H1 (cell line): ENCODE measurements at regions not wholly inside any gene's neighbourhood (a gene's known extent, or its start where the extent isn't known, plus 50 kb on each side); places are given as distances from the start of the nearest gene placed in this dataset.

Experiments used
- CEBPB ChIP-seq: IDR thresholded peaks from 2 replicates; pipeline ENCODE4 v1.6.1; 2012; ENCODE audit warnings: low read depth, low read length
- CTBP2 ChIP-seq: IDR thresholded peaks from 2 replicates; pipeline ENCODE4 v1.7.0; 2011; ENCODE audit warnings: borderline replicate concordance, mild to moderate bottlenecking, moderate library complexity, mixed read lengths, low read length; ENCODE audit not compliant: insufficient read depth, insufficient read length
- CTCF ChIP-seq, 3 experiments: IDR thresholded peaks; 1 replicate in 2 of 3; 2 replicates in 1 of 3; pipeline versions ENCODE4 v1.5.1 to v1.6.1; 2011; ENCODE audit warnings: low read length in 3 of 3, mild to moderate bottlenecking in 3 of 3, inconsistent platforms in 2 of 3, low read depth in 1 of 3, moderate library complexity in 1 of 3; ENCODE audit not compliant: insufficient read depth in 1 of 3; ENCODE audit errors: control extremely low read depth in 1 of 3
- EZH2 ChIP-seq: fragments of 200-600 bp; sonication (generic); IDR thresholded peaks from 2 replicates; pipeline ENCODE4 v1.7.1; 2012; ENCODE audit warnings: low read depth, mild to moderate bottlenecking, moderate library complexity, low read length, inconsistent platforms; ENCODE audit not compliant: severe bottlenecking
- FOSL1 ChIP-seq: IDR thresholded peaks from 2 replicates; pipeline ENCODE4 v1.6.1; 2011; ENCODE audit warnings: mild to moderate bottlenecking, low read depth, low read length, moderate library complexity; ENCODE audit not compliant: insufficient read depth
- GABPA ChIP-seq: IDR thresholded peaks from 2 replicates; pipeline ENCODE4 v1.6.1; 2011; ENCODE audit warnings: mild to moderate bottlenecking, low read length, moderate library complexity, borderline replicate concordance; ENCODE audit not compliant: insufficient read depth
- HDAC2 ChIP-seq, 2 experiments: fragments of 300-600 bp in 1 of 2; sonication (generic) in 1 of 2; IDR thresholded peaks; 2 replicates each; pipeline ENCODE4 v1.6.1; 2011 to 2012; ENCODE audit warnings: low read depth in 2 of 2, low read length in 2 of 2, mild to moderate bottlenecking in 2 of 2, moderate library complexity in 2 of 2, borderline replicate concordance in 1 of 2, inconsistent platforms in 1 of 2
- POLR2AphosphoS5 ChIP-seq: IDR thresholded peaks from 2 replicates; pipeline ENCODE4 v1.6.1; 2011; ENCODE audit warnings: low read depth, low read length
- SAP30 ChIP-seq: fragments of 300-600 bp; sonication (generic); IDR thresholded peaks from 2 replicates; pipeline ENCODE4 v1.7.1; 2012; ENCODE audit warnings: low read length, moderate library complexity, mild to moderate bottlenecking, inconsistent platforms; ENCODE audit not compliant: insufficient read depth, insufficient replicate concordance
- TAF1 ChIP-seq: IDR thresholded peaks from 2 replicates; pipeline ENCODE4 v1.6.1; 2011; ENCODE audit warnings: mild to moderate bottlenecking, low read depth, low read length

GRCh38 chr7:64463636-64464375 is 99.1 kb downstream of the ZNF680 start:
- TF ChIP-seq CEBPB: no peak
- no peak for TF ChIP-seq TAF1
- TF ChIP-seq HDAC2 (IDR thresholded peaks at IDR 0.05; ENCODE audit: borderline replicate concordance in 1 of 2, low read depth in 2 of 2, low read length in 2 of 2): no peak
- TF ChIP-seq EZH2: no peak
- TF ChIP-seq CTBP2: no peak
- TF ChIP-seq FOSL1: no peak
- no peak for TF ChIP-seq CTCF (IDR thresholded peaks at IDR 0.05; ENCODE audit: control extremely low read depth in 1 of 3, insufficient read depth in 1 of 3, low read depth in 1 of 3, low read length in 3 of 3)
- no peak for TF ChIP-seq POLR2AphosphoS5
- TF ChIP-seq GABPA: no peak
- no peak for TF ChIP-seq SAP30
